ENCODE measurements at regions not wholly inside any gene's neighbourhood (a gene's known extent, or its start where the extent isn't known, plus 50 kb on each side); places are given as distances from the start of the nearest gene placed in this dataset.

GRCh38 chr9:102519423-102519822, 475.7 kb upstream of the CYLC2 start:
- H3K27ac ChIP-seq (replicated peaks; ENCODE audit: low read length), result no peak overlapping the region
- H3K27me3 ChIP-seq (ENCODE audit: control insufficient read depth in 3 of 3, insufficient read depth in 3 of 3, low read depth in 1 of 3, low read length in 3 of 3), result no peaks in the 10 kb centered on the region
- H2BK120ac ChIP-seq (ENCODE audit: low read depth, low read length), result no peak overlapping the region
- H3K4me1 ChIP-seq (ENCODE audit: control insufficient read depth in 2 of 2, insufficient read depth in 1 of 2, low read depth in 1 of 2, low read length in 2 of 2), result no peaks in the 10 kb centered on the region
- no peaks in the 10 kb centered on the region for H3K9me3 ChIP-seq (replicated peaks in 1 of 2; ENCODE audit: control insufficient read depth in 2 of 2, insufficient read depth in 1 of 2, low read depth in 1 of 2, low read length in 2 of 2)
- no CpG with 5 or more reads among the region's 5 CpGs for WGBS, 2 donors (ENCODE audit: extremely low coverage in 2 of 2, insufficient read length in 2 of 2, insufficient replicate concordance in 1 of 2)
- H4K91ac ChIP-seq (ENCODE audit: low read depth, low read length, poor library complexity), result no peak overlapping the region
- H3K36me3 ChIP-seq (replicated peaks in 1 of 2; ENCODE audit: control insufficient read depth in 2 of 2, insufficient read depth in 2 of 2, low read length in 2 of 2), result no peaks in the 10 kb centered on the region
- no peak overlapping the region for H2AK5ac ChIP-seq (ENCODE audit: low read depth, low read length)
- H2BK15ac ChIP-seq (ENCODE audit: low read length), result no peak overlapping the region
- no peak overlapping the region for H3K14ac ChIP-seq (ENCODE audit: low read length)
- no peak overlapping the region for H2BK12ac ChIP-seq (ENCODE audit: low read length)
- no peak overlapping the region for H3K4me3 ChIP-seq (ENCODE audit: low read length in 2 of 2)
- no peak overlapping the region for H3K4ac ChIP-seq (ENCODE audit: low read length)
- no peak overlapping the region for H3K4me2 ChIP-seq (ENCODE audit: insufficient read depth, low read length, poor library complexity, severe bottlenecking)
- H3K18ac ChIP-seq (ENCODE audit: low read length), result no peak overlapping the region
- H2BK5ac ChIP-seq (ENCODE audit: low read length), result no peak overlapping the region
- H2AFZ ChIP-seq (ENCODE audit: low read length), result no peak overlapping the region
- H3K23ac ChIP-seq (ENCODE audit: low read depth, low read length, poor library complexity), result no peak overlapping the region
- no peak for DNase-seq (ENCODE audit: low spot score)
- no peak overlapping the region for H3K9ac ChIP-seq (ENCODE audit: low read depth, low read length, poor library complexity)
- H3K79me1 ChIP-seq (ENCODE audit: low read depth, low read length), result no peaks in the 10 kb centered on the region
- no peak overlapping the region for H4K8ac ChIP-seq (ENCODE audit: low read depth, low read length)

GRCh38 chr9:102518324-102518723, 476.8 kb upstream of the CYLC2 start:
- H3K4me2 ChIP-seq (ENCODE audit: insufficient read depth, low read length, poor library complexity, severe bottlenecking), result no peak overlapping the region

GRCh38 chr9:102514541-102514940, 480.6 kb upstream of the CYLC2 start:
- WGBS, 2 donors (ENCODE audit: extremely low coverage in 2 of 2, insufficient read length in 2 of 2, insufficient replicate concordance in 1 of 2), result no CpG with 5 or more reads among the region's 9 CpGs
- Histone ChIP-seq H3K9me3 (replicated peaks in 1 of 2; ENCODE audit: control insufficient read depth in 2 of 2, insufficient read depth in 1 of 2, low read depth in 1 of 2, low read length in 2 of 2) (no peaks in the 10 kb centered on the region), H3K23ac (ENCODE audit: low read depth, low read length, poor library complexity) (no peak overlapping the region), H3K4me2 (ENCODE audit: insufficient read depth, low read length, poor library complexity, severe bottlenecking) (no peak overlapping the region), H3K9ac (ENCODE audit: low read depth, low read length, poor library complexity) (no peak overlapping the region), H3K4me3 (ENCODE audit: low read length in 2 of 2) (no peak overlapping the region), H2BK120ac (ENCODE audit: low read depth, low read length) (no peak overlapping the region), H3K14ac (ENCODE audit: low read length) (no peak overlapping the region), H3K4ac (ENCODE audit: low read length) (no peak overlapping the region), H3K18ac (ENCODE audit: low read length) (no peak overlapping the region), H3K4me1 (ENCODE audit: control insufficient read depth in 2 of 2, insufficient read depth in 1 of 2, low read depth in 1 of 2, low read length in 2 of 2) (no peaks in the 10 kb centered on the region), H4K91ac (ENCODE audit: low read depth, low read length, poor library complexity) (no peak overlapping the region), H3K27ac (replicated peaks; ENCODE audit: low read length) (no peak overlapping the region), H2BK15ac (ENCODE audit: low read length) (no peak overlapping the region), H3K79me1 (ENCODE audit: low read depth, low read length) (no peaks in the 10 kb centered on the region), H2BK12ac (ENCODE audit: low read length) (no peak overlapping the region), H3K27me3 (ENCODE audit: control insufficient read depth in 3 of 3, insufficient read depth in 3 of 3, low read depth in 1 of 3, low read length in 3 of 3) (no peaks in the 10 kb centered on the region), H2AK5ac (ENCODE audit: low read depth, low read length) (no peak overlapping the region), H2AFZ (ENCODE audit: low read length) (no peak overlapping the region), H3K36me3 (replicated peaks in 1 of 2; ENCODE audit: control insufficient read depth in 2 of 2, insufficient read depth in 2 of 2, low read length in 2 of 2) (no peaks in the 10 kb centered on the region), H2BK5ac (ENCODE audit: low read length) (no peak overlapping the region), H4K8ac (ENCODE audit: low read depth, low read length) (no peak overlapping the region)
- DNase-seq (ENCODE audit: low spot score), result no peak

More at GRCh38 chr9:102518324-102518723, 476.8 kb upstream of the CYLC2 start:
- no peaks in the 10 kb centered on the region for H3K36me3 ChIP-seq (replicated peaks in 1 of 2; ENCODE audit: control insufficient read depth in 2 of 2, insufficient read depth in 2 of 2, low read length in 2 of 2)
- no peak overlapping the region for H3K18ac ChIP-seq (ENCODE audit: low read length)
- no peak overlapping the region for H3K14ac ChIP-seq (ENCODE audit: low read length)
- H2BK15ac ChIP-seq (ENCODE audit: low read length), result no peak overlapping the region
- no peak overlapping the region for H2BK12ac ChIP-seq (ENCODE audit: low read length)
- no peak overlapping the region for H2BK5ac ChIP-seq (ENCODE audit: low read length)
- no peak overlapping the region for H4K8ac ChIP-seq (ENCODE audit: low read depth, low read length)
- no peaks in the 10 kb centered on the region for H3K27me3 ChIP-seq (ENCODE audit: control insufficient read depth in 3 of 3, insufficient read depth in 3 of 3, low read depth in 1 of 3, low read length in 3 of 3)
- no peaks in the 10 kb centered on the region for H3K4me1 ChIP-seq (ENCODE audit: control insufficient read depth in 2 of 2, insufficient read depth in 1 of 2, low read depth in 1 of 2, low read length in 2 of 2)
- WGBS, 2 donors (ENCODE audit: extremely low coverage in 2 of 2, insufficient read length in 2 of 2, insufficient replicate concordance in 1 of 2), result no CpG with 5 or more reads among the region's 5 CpGs
- H2BK120ac ChIP-seq (ENCODE audit: low read depth, low read length), result no peak overlapping the region
- H3K4me3 ChIP-seq (ENCODE audit: low read length in 2 of 2), result no peak overlapping the region
- H3K4ac ChIP-seq (ENCODE audit: low read length), result no peak overlapping the region
- DNase-seq (ENCODE audit: low spot score), result no peak
- no peak overlapping the region for H3K23ac ChIP-seq (ENCODE audit: low read depth, low read length, poor library complexity)
- H2AK5ac ChIP-seq (ENCODE audit: low read depth, low read length), result no peak overlapping the region
- no peak overlapping the region for H4K91ac ChIP-seq (ENCODE audit: low read depth, low read length, poor library complexity)
- no peak overlapping the region for H3K9ac ChIP-seq (ENCODE audit: low read depth, low read length, poor library complexity)
- no peak overlapping the region for H3K27ac ChIP-seq (replicated peaks; ENCODE audit: low read length)
- H3K79me1 ChIP-seq (ENCODE audit: low read depth, low read length), result no peaks in the 10 kb centered on the region
- H3K9me3 ChIP-seq (replicated peaks in 1 of 2; ENCODE audit: control insufficient read depth in 2 of 2, insufficient read depth in 1 of 2, low read depth in 1 of 2, low read length in 2 of 2), result no peaks in the 10 kb centered on the region
- H2AFZ ChIP-seq (ENCODE audit: low read length), result no peak overlapping the region

- no CpG with 5 or more reads among the region's 2 CpGs for WGBS, 2 donors (ENCODE audit: extremely low coverage in 2 of 2, insufficient read length in 2 of 2, insufficient replicate concordance in 1 of 2)
- H3K27ac ChIP-seq (replicated peaks; ENCODE audit: low read length), result no peak overlapping the region
Measured at GRCh38 chr9:102507044-102507687, 488.0 kb upstream of the CYLC2 start.

More at GRCh38 chr9:102507044-102507687, 488.0 kb upstream of the CYLC2 start:
- Histone ChIP-seq H2BK12ac (ENCODE audit: low read length) (no peak overlapping the region), H3K4ac (ENCODE audit: low read length) (no peak overlapping the region), H2AFZ (ENCODE audit: low read length) (no peak overlapping the region), H3K4me1 (ENCODE audit: control insufficient read depth in 2 of 2, insufficient read depth in 1 of 2, low read depth in 1 of 2, low read length in 2 of 2) (no peaks in the 10 kb centered on the region), H4K8ac (ENCODE audit: low read depth, low read length) (no peak overlapping the region), H4K91ac (ENCODE audit: low read depth, low read length, poor library complexity) (no peak overlapping the region), H3K9ac (ENCODE audit: low read depth, low read length, poor library complexity) (no peak overlapping the region), H2BK15ac (ENCODE audit: low read length) (no peak overlapping the region), H3K23ac (ENCODE audit: low read depth, low read length, poor library complexity) (no peak overlapping the region), H2BK120ac (ENCODE audit: low read depth, low read length) (no peak overlapping the region), H3K9me3 (replicated peaks in 1 of 2; ENCODE audit: control insufficient read depth in 2 of 2, insufficient read depth in 1 of 2, low read depth in 1 of 2, low read length in 2 of 2) (no peaks in the 10 kb centered on the region), H2AK5ac (ENCODE audit: low read depth, low read length) (no peak overlapping the region), H3K14ac (ENCODE audit: low read length) (no peak overlapping the region), H3K36me3 (replicated peaks in 1 of 2; ENCODE audit: control insufficient read depth in 2 of 2, insufficient read depth in 2 of 2, low read length in 2 of 2) (no peaks in the 10 kb centered on the region), H3K4me3 (ENCODE audit: low read length in 2 of 2) (no peak overlapping the region), H2BK5ac (ENCODE audit: low read length) (no peak overlapping the region), H3K27me3 (ENCODE audit: control insufficient read depth in 3 of 3, insufficient read depth in 3 of 3, low read depth in 1 of 3, low read length in 3 of 3) (no peaks in the 10 kb centered on the region), H3K79me1 (ENCODE audit: low read depth, low read length) (no peaks in the 10 kb centered on the region), H3K4me2 (ENCODE audit: insufficient read depth, low read length, poor library complexity, severe bottlenecking) (no peak overlapping the region), H3K18ac (ENCODE audit: low read length) (no peak overlapping the region)
- no peak for DNase-seq (ENCODE audit: low spot score)

Measured in neuronal stem cell (in vitro differentiated cells).